Endothelial cell of umbilical vein (primary cell): ENCODE measurements at regions not wholly inside any gene's neighbourhood (a gene's known extent, or its start where the extent isn't known, plus 50 kb on each side); places are given as distances from the start of the nearest gene placed in this dataset.

Experiments used
- BruUV-seq: library from RNA; stranded (reverse); fragments of 400-500 nt; replicated peaks from 2 replicates; lab custom pipeline; 2021; lab: Mats Ljungman, UMichigan
- CTCF ChIA-PET: fragments of 300-600, 350-600 bp; sonication (Branson Sonifier 250); formaldehyde crosslinking; loops from one replicate; lab custom pipeline; 2021; ENCODE audit warnings: antibody characterized with exemption, inconsistent platforms; lab: Charles Lee
- POLR2A ChIA-PET: fragments of 300-600, 350-600 bp; sonication (Branson Sonifier 250); formaldehyde crosslinking; loops from one replicate; lab custom pipeline; 2021; ENCODE audit warnings: antibody characterized with exemption, inconsistent platforms; lab: Charles Lee
- DNase-seq: peaks from one replicate; pipeline ENCODE4 v3.0.0-alpha.2; 2011; ENCODE audit warnings: low read depth, low spot score
- FAIRE-seq: peaks from 2 replicates; lab custom pipeline; 2011; peaks lifted over from hg19 to GRCh38; lab: Jason Lieb, UNC
- H2AFZ ChIP-seq: 2 replicates; pipeline ENCODE4 v1.6.0; 2012; ENCODE audit warnings: low read depth, low read length, control low read depth, inconsistent platforms
- H3K27ac ChIP-seq: 2 replicates; pipeline ENCODE4 v1.5.1; 2011; ENCODE audit warnings: low read depth, mild to moderate bottlenecking, control low read depth, low read length, moderate library complexity; ENCODE audit not compliant: insufficient read depth
- H3K27me3 ChIP-seq, 2 experiments: 2 replicates each; pipeline versions ENCODE4 v1.6.0 to v1.6.1; 2011; ENCODE audit warnings: low read length in 2 of 2, mixed read lengths in 1 of 2; ENCODE audit not compliant: control insufficient read depth in 2 of 2, insufficient read depth in 2 of 2
- H3K36me3 ChIP-seq, 2 experiments: 2 replicates in 1 of 2; 3 replicates in 1 of 2; pipeline ENCODE4 v1.5.1; 2011; ENCODE audit warnings: low read length in 2 of 2, mild to moderate bottlenecking in 1 of 2, moderate library complexity in 1 of 2; ENCODE audit not compliant: control insufficient read depth in 2 of 2, insufficient read depth in 2 of 2; ENCODE audit errors: extremely low read depth in 1 of 2
- H3K4me1 ChIP-seq: 3 replicates; pipeline ENCODE4 v1.5.1; 2011; ENCODE audit warnings: mild to moderate bottlenecking, low read length; ENCODE audit not compliant: control insufficient read depth, insufficient read depth; ENCODE audit errors: extremely low read depth
- H3K4me2 ChIP-seq: 2 replicates; pipeline ENCODE4 v1.6.1; 2011; ENCODE audit warnings: low read length, control low read depth, mixed read lengths; ENCODE audit not compliant: insufficient read depth
- H3K4me3 ChIP-seq, 3 experiments: fragments of 200-600 bp in 1 of 3; sonication (generic), shearing (Covaris generic) in 1 of 3; replicated peaks in 1 of 3; 2 replicates each; pipeline ENCODE4 v1.5.1; 2011 to 2016; ENCODE audit warnings: control low read depth in 3 of 3, low read length in 3 of 3, mild to moderate bottlenecking in 2 of 3, inconsistent platforms in 1 of 3, low read depth in 1 of 3, moderate library complexity in 1 of 3; ENCODE audit not compliant: insufficient read depth in 1 of 3
- H3K79me2 ChIP-seq: 2 replicates; pipeline ENCODE4 v1.6.0; 2012; ENCODE audit warnings: low read length, inconsistent platforms; ENCODE audit not compliant: control insufficient read depth, insufficient read depth
- H3K9ac ChIP-seq: replicated peaks from 2 replicates; pipeline ENCODE3; 2011; ENCODE audit warnings: low read length, control low read depth; ENCODE audit not compliant: insufficient read depth; ENCODE audit errors: extremely low read depth
- H3K9me1 ChIP-seq: replicated peaks from 3 replicates; pipeline ENCODE4 v1.6.0; 2011; ENCODE audit warnings: mild to moderate bottlenecking, low read length; ENCODE audit not compliant: control insufficient read depth, insufficient read depth; ENCODE audit errors: extremely low read depth
- H3K9me3 ChIP-seq: replicated peaks from 2 replicates; pipeline ENCODE4 v1.5.1; 2012; ENCODE audit warnings: low read length, inconsistent platforms; ENCODE audit not compliant: control insufficient read depth, insufficient read depth
- H4K20me1 ChIP-seq: replicated peaks from 2 replicates; pipeline ENCODE3; 2011; ENCODE audit warnings: mild to moderate bottlenecking, low read length; ENCODE audit not compliant: control insufficient read depth, insufficient read depth; ENCODE audit errors: extremely low read depth
- CTCF ChIP-seq, 2 donors: IDR thresholded peaks; 1 replicate in 1 of 2; 2 replicates in 1 of 2; pipeline ENCODE4 v1.5.1; 2011; ENCODE audit warnings: low read length in 2 of 2, mild to moderate bottlenecking in 2 of 2, moderate library complexity in 2 of 2, control low read depth in 1 of 2, inconsistent platforms in 1 of 2, low read depth in 1 of 2; ENCODE audit not compliant: insufficient read depth in 1 of 2; ENCODE audit errors: extremely low read depth in 1 of 2
- EZH2 ChIP-seq: IDR thresholded peaks from 2 replicates; pipeline ENCODE4 v1.6.1; 2012; ENCODE audit warnings: borderline replicate concordance, low read depth, mild to moderate bottlenecking, moderate library complexity, low read length, inconsistent platforms; ENCODE audit not compliant: severe bottlenecking
- FOS ChIP-seq: IDR thresholded peaks from 2 replicates; pipeline ENCODE4 v1.6.1; 2011; ENCODE audit warnings: mild to moderate bottlenecking, low read length, moderate library complexity, borderline replicate concordance; ENCODE audit not compliant: insufficient read depth
- JUN ChIP-seq: IDR thresholded peaks from 2 replicates; pipeline ENCODE4 v1.6.1; 2011; ENCODE audit warnings: borderline replicate concordance, low read depth; ENCODE audit not compliant: insufficient read length, insufficient read depth
- POLR2A ChIP-seq: IDR thresholded peaks from 2 replicates; pipeline ENCODE4 v1.6.1; 2012; ENCODE audit warnings: low read depth, mild to moderate bottlenecking, control low read depth, low read length
- POLR2AphosphoS5 ChIP-seq: IDR thresholded peaks from 2 replicates; pipeline ENCODE4 v1.6.1; 2012; ENCODE audit warnings: low read depth, mild to moderate bottlenecking, control low read depth, low read length, moderate library complexity; ENCODE audit not compliant: insufficient read depth
- dilution Hi-C: fragments of 300-500 bp; cut with MboI; formaldehyde crosslinking; loops from one replicate; pipeline ENCODE4 v1.15.0; 2019; ENCODE audit warnings: low sequenced_read_pairs; ENCODE audit not compliant: extremely low pct_ligation_motif_present
- intact Hi-C: fragments of 100-400 bp; cut with micrococcal nuclease; formaldehyde crosslinking; loops from one replicate; pipeline ENCODE4 v1.10.0; 2022
- TF ChIP-seq, protein P1 (sequence below): IDR thresholded peaks from 2 replicates; pipeline ENCODE4 v1.6.1; 2011; ENCODE audit not compliant: insufficient read depth, insufficient read length

DNA sequence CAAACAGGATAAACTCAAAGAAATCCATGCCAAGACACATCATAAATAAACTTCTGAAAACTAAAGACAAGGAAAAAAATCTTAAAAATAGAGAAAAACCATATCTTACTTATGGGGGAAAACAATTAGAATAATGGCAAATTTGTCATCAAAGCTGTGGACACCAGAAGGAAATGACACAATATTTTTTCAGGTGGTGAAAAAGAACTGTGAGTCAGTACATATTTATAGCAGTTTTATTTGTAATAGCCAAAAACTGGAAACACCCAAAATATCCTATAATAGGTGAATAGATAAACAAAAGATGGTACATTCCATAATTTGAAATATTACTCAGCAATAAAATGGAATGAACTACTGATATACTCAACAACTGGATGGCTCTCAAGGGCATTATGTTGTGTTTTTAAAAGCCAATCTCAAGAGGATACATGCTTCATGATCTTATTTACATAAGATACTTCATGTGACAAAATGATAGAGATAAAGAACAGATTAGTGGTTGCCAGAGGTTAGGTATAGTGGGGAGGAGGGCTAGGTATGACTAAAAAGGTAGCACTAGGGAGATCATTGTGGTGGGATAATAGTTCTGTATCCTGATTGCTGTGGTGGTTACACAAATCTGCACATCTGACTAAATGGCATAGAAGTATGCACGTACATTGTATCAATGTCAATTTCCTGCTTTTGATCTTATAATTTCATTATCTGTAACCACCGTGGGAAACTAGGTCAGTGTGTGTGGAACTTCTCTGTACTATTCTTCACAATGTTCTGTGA, 191.9 kb downstream of the PPP1R2C start:
- peak; percentile 55 for DNase-seq
- Histone ChIP-seq H3K4me2 (peak overlapping the region; percentile 4), H3K36me3 (no peaks in the 10 kb centered on the region), H3K79me2 (no peaks in the 10 kb centered on the region), H2AFZ (no peak overlapping the region), H3K27ac (peak overlapping the region; percentile 48), H3K27me3 (no peaks in the 10 kb centered on the region), H3K4me1 (peaks cover 12% of the 10 kb centered on the region), H3K4me3 (no peak overlapping the region), H3K9ac (no peak overlapping the region), H4K20me1 (no peaks in the 10 kb centered on the region), H3K9me1 (no peaks in the 10 kb centered on the region), H3K9me3 (no peaks in the 10 kb centered on the region)
- POLR2A ChIA-PET = no interaction called here
- FAIRE-seq = peak; percentile 74
- dilution Hi-C loops = no loop called here
- TF ChIP-seq, protein P1, sequence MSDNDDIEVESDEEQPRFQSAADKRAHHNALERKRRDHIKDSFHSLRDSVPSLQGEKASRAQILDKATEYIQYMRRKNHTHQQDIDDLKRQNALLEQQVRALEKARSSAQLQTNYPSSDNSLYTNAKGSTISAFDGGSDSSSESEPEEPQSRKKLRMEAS = no peak
- peak; percentile 72 for TF ChIP-seq JUN
- peak; percentile 41 for TF ChIP-seq FOS
- no peak for TF ChIP-seq POLR2A
- intact Hi-C loops = loop anchor here (1.0 to 10.0 kb wide), 2 partner anchors 8 to 791 kb away; no protein-coding TSS in a partner anchor
- CTCF ChIA-PET = no interaction called here
- BruUV-seq = TSS peak; percentile 60

DNA sequence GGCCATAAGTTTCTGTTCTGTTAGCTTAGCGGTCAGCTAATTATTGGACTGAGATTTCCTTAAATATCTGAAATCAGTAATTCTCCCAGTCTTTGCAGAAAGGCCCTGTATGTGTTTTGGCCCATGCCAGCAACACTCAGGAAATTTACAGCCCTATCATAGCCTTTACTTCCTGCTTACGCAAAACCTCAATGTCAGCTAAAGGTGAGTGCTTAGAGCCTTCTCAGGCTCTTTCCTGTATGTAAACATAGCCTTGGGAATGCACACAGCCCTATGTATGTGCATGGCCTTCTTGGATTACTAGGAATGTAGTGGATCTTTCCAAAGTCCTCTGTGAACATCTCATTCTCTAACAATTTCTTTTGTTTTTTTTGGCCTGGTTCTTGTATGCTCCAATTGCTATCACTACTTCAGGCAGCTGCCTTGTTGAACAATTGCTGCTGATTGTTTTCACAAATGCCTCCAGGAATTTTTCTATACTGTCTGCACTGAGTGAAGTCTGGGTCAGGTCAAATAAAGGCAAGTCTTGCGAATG, 200.0 kb downstream of the PPP1R2C start:
- no peaks in the 10 kb centered on the region for H3K36me3 ChIP-seq
- no peak overlapping the region for H3K9ac ChIP-seq
- DNase-seq = peak; percentile 49
- FAIRE-seq = peak; percentile 33
- no peaks in the 10 kb centered on the region for H4K20me1 ChIP-seq
- CTCF ChIA-PET = no interaction called here
- no peak overlapping the region for H3K4me3 ChIP-seq
- dilution Hi-C loops (no loop called here), intact Hi-C loops (loop anchor here (1.0 to 5.0 kb wide), 4 partner anchors 8 to 1129 kb away; no protein-coding TSS in a partner anchor)
- no peak for TF ChIP-seq EZH2
- peak; percentile 6 for TF ChIP-seq JUN
- TF ChIP-seq CTCF (IDR thresholded peaks at IDR 0.05; ENCODE audit: extremely low read depth in 1 of 2, insufficient read depth in 1 of 2, low read depth in 1 of 2, low read length in 2 of 2) = no peak
- TF ChIP-seq POLR2AphosphoS5 = no peak
- TF ChIP-seq FOS = no peak
- POLR2A ChIA-PET = no interaction called here
- no peaks in the 10 kb centered on the region for H3K9me3 ChIP-seq
- H3K79me2 ChIP-seq = no peaks in the 10 kb centered on the region
- H3K9me1 ChIP-seq = no peaks in the 10 kb centered on the region
- H3K4me1 ChIP-seq = peaks cover 3% of the 10 kb centered on the region
- H3K27ac ChIP-seq = peak overlapping the region; percentile 37
- H3K27me3 ChIP-seq = no peaks in the 10 kb centered on the region
- H2AFZ ChIP-seq = no peak overlapping the region
- H3K4me2 ChIP-seq = no peak overlapping the region
- BruUV-seq = no TSS peak
